AG10803 (cell line): ENCODE measurements at regions not wholly inside any gene's neighbourhood (a gene's known extent, or its start where the extent isn't known, plus 50 kb on each side); places are given as distances from the start of the nearest gene placed in this dataset.

Experiments used
- DNase-seq: peaks from one replicate; pipeline ENCODE4 v3.0.0; 2010; ENCODE audit warnings: low read depth
- H3K4me3 ChIP-seq: 2 replicates; pipeline ENCODE4 v1.5.1; 2011; ENCODE audit warnings: mild to moderate bottlenecking, low read length, control low read depth
- CTCF ChIP-seq: conservative IDR thresholded peaks from 2 replicates; pipeline ENCODE4 v1.5.1; 2011; ENCODE audit warnings: mild to moderate bottlenecking, low read length, control low read depth, inconsistent platforms

GRCh38 chr14:86938320-86938719, 1054.7 kb downstream of the GALC start:
- no peak overlapping the region for H3K4me3 ChIP-seq
- DNase-seq, result no peak
- TF ChIP-seq CTCF, result no peak

- H3K4me3 ChIP-seq, result no peak overlapping the region
- no peak for DNase-seq
- TF ChIP-seq CTCF, result no peak
Measured at GRCh38 chr14:86936556-86936955, 1056.4 kb downstream of the GALC start.

GRCh38 chr14:86935241-86935885, 1057.6 kb downstream of the GALC start:
- H3K4me3 ChIP-seq, result no peak overlapping the region
- no peak for TF ChIP-seq CTCF
- peak; percentile 50 for DNase-seq

GRCh38 chr14:86933958-86934595, 1058.9 kb downstream of the GALC start:
- TF ChIP-seq CTCF, result no peak
- DNase-seq, result no peak
- H3K4me3 ChIP-seq, result no peak overlapping the region

- DNase-seq, result no peak
- no peak overlapping the region for H3K4me3 ChIP-seq
- TF ChIP-seq CTCF, result no peak
Measured at GRCh38 chr14:86933460-86933859, 1059.5 kb downstream of the GALC start.

GRCh38 chr14:86915406-86915805, 1077.6 kb downstream of the GALC start:
- DNase-seq, result peak; percentile 17
- H3K4me3 ChIP-seq, result no peak overlapping the region
- no peak for TF ChIP-seq CTCF

GRCh38 chr14:86912709-86913108, 1080.3 kb downstream of the GALC start:
- TF ChIP-seq CTCF, result no peak
- no peak overlapping the region for H3K4me3 ChIP-seq
- peak; percentile 6 for DNase-seq
